H1 (cell line): ENCODE measurements at regions not wholly inside any gene's neighbourhood (a gene's known extent, or its start where the extent isn't known, plus 50 kb on each side); places are given as distances from the start of the nearest gene placed in this dataset.

Experiments used
- ASH2L ChIP-seq: fragments of 200-600, 300-600 bp; sonication (generic); IDR thresholded peaks from one replicate; pipeline ENCODE4 v1.7.1; 2017; ENCODE audit warnings: low read length
- ATF3 ChIP-seq: IDR thresholded peaks from 2 replicates; pipeline ENCODE4 v1.6.1; 2011; ENCODE audit warnings: low read depth, mild to moderate bottlenecking, low read length; ENCODE audit not compliant: insufficient read depth
- BRCA1 ChIP-seq: IDR thresholded peaks from 2 replicates; pipeline ENCODE4 v1.6.1; 2012; ENCODE audit warnings: low read depth, low read length, improper control_type of control experiment
- CHD1 ChIP-seq: IDR thresholded peaks from 2 replicates; pipeline ENCODE4 v1.6.1; 2012; ENCODE audit warnings: low read depth, low read length, improper control_type of control experiment
- CHD2 ChIP-seq: IDR thresholded peaks from 2 replicates; pipeline ENCODE4 v1.6.1; 2012; ENCODE audit warnings: low read length, improper control_type of control experiment
- EZH2 ChIP-seq: fragments of 200-600 bp; sonication (generic); IDR thresholded peaks from 2 replicates; pipeline ENCODE4 v1.7.1; 2012; ENCODE audit warnings: low read depth, mild to moderate bottlenecking, moderate library complexity, low read length, inconsistent platforms; ENCODE audit not compliant: severe bottlenecking
- GABPA ChIP-seq: IDR thresholded peaks from 2 replicates; pipeline ENCODE4 v1.6.1; 2011; ENCODE audit warnings: mild to moderate bottlenecking, low read length, moderate library complexity, borderline replicate concordance; ENCODE audit not compliant: insufficient read depth
- POLR2A ChIP-seq, 2 experiments: IDR thresholded peaks; 1 replicate in 1 of 2; 2 replicates in 1 of 2; pipeline ENCODE4 v1.6.1; 2011; ENCODE audit warnings: low read depth in 2 of 2, low read length in 2 of 2, mild to moderate bottlenecking in 2 of 2; ENCODE audit errors: control extremely low read depth in 1 of 2
- RFX5 ChIP-seq: IDR thresholded peaks from 2 replicates; pipeline ENCODE4 v1.6.1; 2011; ENCODE audit warnings: low read depth, low read length, improper control_type of control experiment, borderline replicate concordance
- SIN3A ChIP-seq, 2 experiments: IDR thresholded peaks in 1 of 2; conservative IDR thresholded peaks in 1 of 2; 2 replicates each; pipeline ENCODE4 v1.6.1; 2011 to 2012; ENCODE audit warnings: low read length in 2 of 2, improper control_type of control experiment in 1 of 2, low read depth in 1 of 2, mild to moderate bottlenecking in 1 of 2
- TAF1 ChIP-seq: IDR thresholded peaks from 2 replicates; pipeline ENCODE4 v1.6.1; 2011; ENCODE audit warnings: mild to moderate bottlenecking, low read depth, low read length
- TEAD4 ChIP-seq: IDR thresholded peaks from 2 replicates; pipeline ENCODE4 v1.6.1; 2012; ENCODE audit warnings: low read depth, low read length, inconsistent platforms, mixed read lengths
- ZNF274 ChIP-seq: IDR thresholded peaks from 2 replicates; pipeline ENCODE4 v1.7.0; 2012; ENCODE audit warnings: low read length, borderline replicate concordance; ENCODE audit errors: extremely low read depth
- TF ChIP-seq, protein P1 (sequence below), 3 experiments: IDR thresholded peaks; 1 replicate in 2 of 3; 2 replicates in 1 of 3; pipeline versions ENCODE4 v1.5.1 to v1.6.1; 2011; ENCODE audit warnings: low read length in 3 of 3, mild to moderate bottlenecking in 3 of 3, inconsistent platforms in 2 of 3, low read depth in 1 of 3, moderate library complexity in 1 of 3; ENCODE audit not compliant: insufficient read depth in 1 of 3; ENCODE audit errors: control extremely low read depth in 1 of 3

GRCh38 chrX:109795682-109796081 lies 62.6 kb upstream of the ACSL4 start:
- no peak for TF ChIP-seq BRCA1
- TF ChIP-seq POLR2A (IDR thresholded peaks at IDR 0.05; ENCODE audit: control extremely low read depth in 1 of 2, low read depth in 2 of 2, low read length in 2 of 2): no peak
- no peak for TF ChIP-seq SIN3A (conservative IDR thresholded peaks at IDR 0.05 in 1 of 2, IDR thresholded peaks at IDR 0.05 in 1 of 2; ENCODE audit: low read depth in 1 of 2, low read length in 2 of 2)
- TF ChIP-seq RFX5: no peak
- TF ChIP-seq, protein P1, sequence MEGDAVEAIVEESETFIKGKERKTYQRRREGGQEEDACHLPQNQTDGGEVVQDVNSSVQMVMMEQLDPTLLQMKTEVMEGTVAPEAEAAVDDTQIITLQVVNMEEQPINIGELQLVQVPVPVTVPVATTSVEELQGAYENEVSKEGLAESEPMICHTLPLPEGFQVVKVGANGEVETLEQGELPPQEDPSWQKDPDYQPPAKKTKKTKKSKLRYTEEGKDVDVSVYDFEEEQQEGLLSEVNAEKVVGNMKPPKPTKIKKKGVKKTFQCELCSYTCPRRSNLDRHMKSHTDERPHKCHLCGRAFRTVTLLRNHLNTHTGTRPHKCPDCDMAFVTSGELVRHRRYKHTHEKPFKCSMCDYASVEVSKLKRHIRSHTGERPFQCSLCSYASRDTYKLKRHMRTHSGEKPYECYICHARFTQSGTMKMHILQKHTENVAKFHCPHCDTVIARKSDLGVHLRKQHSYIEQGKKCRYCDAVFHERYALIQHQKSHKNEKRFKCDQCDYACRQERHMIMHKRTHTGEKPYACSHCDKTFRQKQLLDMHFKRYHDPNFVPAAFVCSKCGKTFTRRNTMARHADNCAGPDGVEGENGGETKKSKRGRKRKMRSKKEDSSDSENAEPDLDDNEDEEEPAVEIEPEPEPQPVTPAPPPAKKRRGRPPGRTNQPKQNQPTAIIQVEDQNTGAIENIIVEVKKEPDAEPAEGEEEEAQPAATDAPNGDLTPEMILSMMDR (IDR thresholded peaks at IDR 0.05; ENCODE audit: control extremely low read depth in 1 of 3, insufficient read depth in 1 of 3, low read depth in 1 of 3, low read length in 3 of 3): no peak
- TF ChIP-seq ASH2L: no peak
- TF ChIP-seq ZNF274: no peak
- no peak for TF ChIP-seq EZH2
- TF ChIP-seq TAF1: no peak
- no peak for TF ChIP-seq ATF3
- no peak for TF ChIP-seq CHD1
- no peak for TF ChIP-seq GABPA
- no peak for TF ChIP-seq CHD2
- TF ChIP-seq TEAD4: no peak
